Activated naive CD8-positive, alpha-beta T cell treated with anti-CD3 and anti-CD28 coated beads, Interleukin-2, amount 50 U/mL, for 24 hours (primary cell): ENCODE measurements at regions not wholly inside any gene's neighbourhood (a gene's known extent, or its start where the extent isn't known, plus 50 kb on each side); places are given as distances from the start of the nearest gene placed in this dataset.
A peak's percentile ranks its signal among the peaks of the same experiment; 100 is the strongest.

ENCODE experiments used
- ATAC-seq: fragments of 150-1000 bp; cut with Tn5 transposase; one replicate; pipeline ENCODE4 v1.10.0; 2021
- DNase-seq: peaks from one replicate; pipeline ENCODE4 v3.0.0; 2021
- H3K27ac Mint-ChIP-seq: one replicate; pipeline ENCODE4 v1.8.0; 2021; ENCODE audit warnings: mild to moderate bottlenecking, mixed read lengths
- H3K27me3 Mint-ChIP-seq: one replicate; pipeline ENCODE4 v1.8.0; 2021; ENCODE audit warnings: mixed read lengths
- H3K36me3 Mint-ChIP-seq: one replicate; pipeline ENCODE4 v1.8.0; 2021; ENCODE audit warnings: low read depth, mixed read lengths
- H3K4me1 Mint-ChIP-seq: one replicate; pipeline ENCODE4 v1.8.0; 2021; ENCODE audit warnings: mixed read lengths
- H3K4me3 Mint-ChIP-seq: one replicate; pipeline ENCODE4 v1.8.0; 2021; ENCODE audit warnings: mild to moderate bottlenecking, moderate library complexity, mixed read lengths
- H3K9me3 Mint-ChIP-seq: one replicate; pipeline ENCODE4 v1.8.0; 2021; ENCODE audit warnings: mixed read lengths

- DNase-seq (no peak), ATAC-seq (no peak)
- H3K9me3 Mint-ChIP-seq: no peaks in the 10 kb centered on the region
- no peaks in the 10 kb centered on the region for H3K36me3 Mint-ChIP-seq
- H3K27ac Mint-ChIP-seq: no peak overlapping the region
- no peak overlapping the region for H3K4me3 Mint-ChIP-seq
- no peaks in the 10 kb centered on the region for H3K4me1 Mint-ChIP-seq
- no peaks in the 10 kb centered on the region for H3K27me3 Mint-ChIP-seq
Measured at GRCh38 chr14:62056789-62057188, 294.6 kb downstream of the SNAPC1 start.

GRCh38 chr14:62062645-62063044, 300.4 kb downstream of the SNAPC1 start:
- no peak overlapping the region for H3K4me3 Mint-ChIP-seq
- H3K27me3 Mint-ChIP-seq: peaks cover 4% of the 10 kb centered on the region
- DNase-seq (no peak), ATAC-seq (no peak)
- no peak overlapping the region for H3K27ac Mint-ChIP-seq
- no peaks in the 10 kb centered on the region for H3K36me3 Mint-ChIP-seq
- no peaks in the 10 kb centered on the region for H3K9me3 Mint-ChIP-seq
- H3K4me1 Mint-ChIP-seq: no peaks in the 10 kb centered on the region

- no peaks in the 10 kb centered on the region for H3K4me1 Mint-ChIP-seq
- no peak overlapping the region for H3K27ac Mint-ChIP-seq
- H3K36me3 Mint-ChIP-seq: no peaks in the 10 kb centered on the region
- ATAC-seq (no peak), DNase-seq (no peak)
- H3K27me3 Mint-ChIP-seq: peaks cover 5% of the 10 kb centered on the region
- no peak overlapping the region for H3K4me3 Mint-ChIP-seq
- no peaks in the 10 kb centered on the region for H3K9me3 Mint-ChIP-seq
Measured at GRCh38 chr14:62064751-62065323, 302.6 kb downstream of the SNAPC1 start.

- ATAC-seq: no peak
- Mint-ChIP-seq H3K4me3 (no peak overlapping the region), H3K27me3 (peaks cover 5% of the 10 kb centered on the region), H3K36me3 (no peaks in the 10 kb centered on the region), H3K9me3 (no peaks in the 10 kb centered on the region), H3K27ac (no peak overlapping the region), H3K4me1 (no peaks in the 10 kb centered on the region)
- no peak for DNase-seq
Measured at GRCh38 chr14:62066304-62066703, 304.1 kb downstream of the SNAPC1 start.

DNA sequence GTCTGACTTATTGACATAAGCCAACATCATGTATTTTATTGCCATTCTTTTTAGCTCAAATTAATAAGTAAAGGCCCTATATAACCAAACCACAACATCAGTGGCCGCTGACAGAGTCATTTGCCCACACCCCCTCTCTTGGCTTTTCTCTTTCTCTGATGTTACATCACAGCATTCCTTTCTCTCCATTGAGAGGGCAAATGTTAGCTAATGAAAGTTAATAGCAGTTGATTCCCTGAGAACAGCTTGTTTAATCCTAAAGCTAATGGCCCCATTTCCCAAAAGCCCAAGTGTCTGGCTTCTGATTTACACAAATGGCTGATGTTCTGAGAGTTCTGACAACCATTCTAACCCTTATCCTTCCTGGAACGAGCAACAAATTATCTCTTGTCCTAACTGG, 308.8 kb downstream of the SNAPC1 start:
- Mint-ChIP-seq H3K27ac (no peak overlapping the region), H3K4me3 (no peak overlapping the region), H3K4me1 (no peaks in the 10 kb centered on the region), H3K27me3 (peaks cover 2% of the 10 kb centered on the region), H3K9me3 (no peaks in the 10 kb centered on the region), H3K36me3 (no peaks in the 10 kb centered on the region)
- ATAC-seq (no peak), DNase-seq (no peak)

DNA sequence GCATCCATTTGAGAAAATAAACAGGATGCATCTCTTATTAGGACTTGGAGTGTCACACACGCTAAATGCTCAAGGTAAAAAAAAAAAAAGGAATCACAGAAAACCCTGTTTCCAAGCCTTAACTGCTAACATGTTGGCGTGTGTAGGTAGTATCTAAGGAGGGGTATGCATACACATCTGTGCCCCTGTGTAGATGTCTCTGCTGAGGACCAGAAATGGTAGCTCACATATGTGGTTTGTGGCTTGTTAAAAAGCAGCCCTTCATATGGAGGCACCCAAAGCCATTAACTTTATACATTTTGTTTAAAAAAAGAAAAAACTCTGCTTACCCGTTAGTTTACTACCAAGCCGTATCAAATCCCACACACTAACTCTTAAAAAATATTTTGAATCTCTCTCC, 314.1 kb downstream of the SNAPC1 start:
- DNase-seq: no peak
- Mint-ChIP-seq H3K36me3 (no peaks in the 10 kb centered on the region), H3K4me1 (peaks cover 30% of the 10 kb centered on the region), H3K4me3 (no peak overlapping the region), H3K27me3 (no peaks in the 10 kb centered on the region), H3K27ac (no peak overlapping the region), H3K9me3 (no peaks in the 10 kb centered on the region)
- ATAC-seq: no peak

DNA sequence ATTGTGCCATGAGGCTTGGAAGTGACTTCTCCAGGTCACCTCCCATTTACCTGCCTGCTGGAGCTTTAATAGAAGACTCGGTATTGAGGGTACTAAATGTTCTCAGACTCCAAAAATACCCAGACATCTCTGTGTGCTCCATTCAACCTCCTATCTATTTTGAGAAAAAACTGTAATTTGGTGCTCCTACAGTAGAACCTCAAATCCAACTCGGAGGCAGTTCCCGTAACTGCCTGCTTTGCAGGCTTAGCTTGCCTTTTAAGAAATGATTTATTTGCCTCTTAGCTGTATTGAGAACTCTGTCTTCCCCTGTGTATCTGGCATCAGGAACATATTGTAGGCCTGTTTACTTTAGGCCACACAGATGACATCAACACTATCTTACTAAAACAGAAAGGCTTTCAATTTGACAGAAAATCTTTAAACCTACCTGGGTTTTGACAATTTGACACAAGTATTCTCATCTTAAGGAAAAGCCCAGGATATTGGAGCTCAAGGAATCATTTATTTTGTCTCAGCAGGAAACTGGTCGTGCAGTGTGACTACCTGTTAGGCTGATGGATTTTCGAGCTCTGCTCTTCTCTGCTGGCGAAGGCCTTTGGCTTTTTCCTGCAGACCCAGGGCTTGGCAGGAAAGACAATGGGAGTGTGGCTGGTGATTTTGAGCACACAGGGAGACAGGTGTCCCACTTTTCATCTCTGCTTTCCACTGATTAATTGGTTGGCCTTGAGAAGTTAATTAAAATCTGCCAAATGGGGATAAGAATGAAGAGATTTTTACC, 314.8 kb downstream of the SNAPC1 start:
- H3K4me1 Mint-ChIP-seq: peaks cover 36% of the 10 kb centered on the region
- no peaks in the 10 kb centered on the region for H3K27me3 Mint-ChIP-seq
- H3K36me3 Mint-ChIP-seq: no peaks in the 10 kb centered on the region
- no peak overlapping the region for H3K4me3 Mint-ChIP-seq
- DNase-seq: no peak
- no peaks in the 10 kb centered on the region for H3K9me3 Mint-ChIP-seq
- H3K27ac Mint-ChIP-seq: no peak overlapping the region
- no peak for ATAC-seq

- no peak overlapping the region for H3K27ac Mint-ChIP-seq
- H3K4me3 Mint-ChIP-seq: no peak overlapping the region
- peaks cover 42% of the 10 kb centered on the region for H3K4me1 Mint-ChIP-seq
- H3K27me3 Mint-ChIP-seq: no peaks in the 10 kb centered on the region
- no peaks in the 10 kb centered on the region for H3K36me3 Mint-ChIP-seq
- DNase-seq (no peak), ATAC-seq (peak; percentile 52)
- H3K9me3 Mint-ChIP-seq: no peaks in the 10 kb centered on the region
Measured at GRCh38 chr14:62077676-62078261, 315.5 kb downstream of the SNAPC1 start.

GRCh38 chr14:62079038-62079437, 316.8 kb downstream of the SNAPC1 start:
- H3K9me3 Mint-ChIP-seq: no peaks in the 10 kb centered on the region
- no peak overlapping the region for H3K27ac Mint-ChIP-seq
- ATAC-seq: no peak

GRCh38 chr14:62081012-62081612, 318.9 kb downstream of the SNAPC1 start:
- no peak for ATAC-seq
- Mint-ChIP-seq H3K4me3 (no peak overlapping the region), H3K27ac (no peak overlapping the region), H3K36me3 (no peaks in the 10 kb centered on the region), H3K4me1 (peaks cover 43% of the 10 kb centered on the region), H3K27me3 (no peaks in the 10 kb centered on the region), H3K9me3 (peaks cover 4% of the 10 kb centered on the region)
- DNase-seq: no peak

More at GRCh38 chr14:62079038-62079437, 316.8 kb downstream of the SNAPC1 start:
- DNase-seq: no peak
- Mint-ChIP-seq H3K36me3 (no peaks in the 10 kb centered on the region), H3K27me3 (no peaks in the 10 kb centered on the region), H3K4me3 (no peak overlapping the region), H3K4me1 (peaks cover 43% of the 10 kb centered on the region)

GRCh38 chr14:62081951-62082350, 319.7 kb downstream of the SNAPC1 start:
- H3K36me3 Mint-ChIP-seq: no peaks in the 10 kb centered on the region
- H3K4me1 Mint-ChIP-seq: peaks cover 38% of the 10 kb centered on the region

GRCh38 chr14:62082779-62083178, 320.6 kb downstream of the SNAPC1 start:
- no peaks in the 10 kb centered on the region for H3K36me3 Mint-ChIP-seq
- H3K27me3 Mint-ChIP-seq: no peaks in the 10 kb centered on the region
- peaks cover 30% of the 10 kb centered on the region for H3K4me1 Mint-ChIP-seq
- H3K4me3 Mint-ChIP-seq: no peak overlapping the region
- ATAC-seq (no peak), DNase-seq (no peak)
- peaks cover 4% of the 10 kb centered on the region for H3K9me3 Mint-ChIP-seq
- H3K27ac Mint-ChIP-seq: no peak overlapping the region

More at GRCh38 chr14:62081951-62082350, 319.7 kb downstream of the SNAPC1 start:
- Mint-ChIP-seq H3K27me3 (no peaks in the 10 kb centered on the region), H3K4me3 (no peak overlapping the region), H3K27ac (no peak overlapping the region), H3K9me3 (peaks cover 4% of the 10 kb centered on the region)
- DNase-seq (no peak), ATAC-seq (no peak)

DNA sequence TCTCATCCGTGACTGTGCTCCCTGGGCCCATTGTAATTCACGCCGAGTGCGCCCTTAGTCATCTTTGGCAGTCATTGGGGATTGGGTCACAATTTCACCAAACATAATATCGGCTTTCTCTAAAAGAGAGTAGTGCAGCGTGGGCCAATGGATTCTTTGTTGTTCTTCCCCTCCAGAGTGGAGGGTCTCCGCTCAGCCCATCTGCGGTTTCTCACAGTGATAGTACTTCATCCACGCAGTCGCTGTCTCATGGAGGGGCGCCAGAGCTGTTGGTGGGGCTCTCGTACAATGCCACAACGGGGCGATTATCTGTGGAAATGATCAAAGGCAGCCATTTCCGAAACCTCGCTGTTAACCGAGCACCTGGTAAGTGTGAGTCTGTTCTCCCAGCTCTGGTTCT, 321.8 kb downstream of the SNAPC1 start:
- H3K27ac Mint-ChIP-seq: no peak overlapping the region
- no peaks in the 10 kb centered on the region for H3K36me3 Mint-ChIP-seq
- ATAC-seq (no peak), DNase-seq (no peak)
- H3K4me3 Mint-ChIP-seq: no peak overlapping the region
- peaks cover 4% of the 10 kb centered on the region for H3K9me3 Mint-ChIP-seq
- no peaks in the 10 kb centered on the region for H3K27me3 Mint-ChIP-seq
- H3K4me1 Mint-ChIP-seq: peaks cover 19% of the 10 kb centered on the region

DNA sequence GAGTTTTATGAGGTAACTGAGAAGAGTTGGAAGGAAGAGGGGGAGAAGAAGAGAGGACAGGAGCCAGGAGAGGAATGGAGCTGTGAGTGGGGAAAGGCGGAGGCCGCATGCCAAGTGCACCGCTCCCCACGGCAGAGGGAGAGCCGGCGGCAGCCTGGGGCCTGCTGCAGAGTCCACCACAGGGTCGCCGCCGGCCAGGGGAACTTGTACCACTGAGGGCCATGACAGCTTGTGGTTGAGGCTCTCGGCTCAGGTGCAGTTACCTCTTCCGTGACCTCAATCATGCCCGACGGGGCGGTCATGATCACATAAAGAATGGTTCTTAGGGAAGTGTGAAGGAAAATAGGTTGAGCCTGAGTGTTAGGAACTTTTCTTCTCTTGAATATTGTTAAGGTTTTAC, 325.0 kb downstream of the SNAPC1 start:
- Mint-ChIP-seq H3K36me3 (peaks cover 3% of the 10 kb centered on the region), H3K27ac (no peak overlapping the region), H3K9me3 (peaks cover 15% of the 10 kb centered on the region), H3K4me1 (peaks cover 5% of the 10 kb centered on the region), H3K4me3 (no peak overlapping the region), H3K27me3 (peaks cover 4% of the 10 kb centered on the region)
- ATAC-seq (no peak), DNase-seq (no peak)

DNA sequence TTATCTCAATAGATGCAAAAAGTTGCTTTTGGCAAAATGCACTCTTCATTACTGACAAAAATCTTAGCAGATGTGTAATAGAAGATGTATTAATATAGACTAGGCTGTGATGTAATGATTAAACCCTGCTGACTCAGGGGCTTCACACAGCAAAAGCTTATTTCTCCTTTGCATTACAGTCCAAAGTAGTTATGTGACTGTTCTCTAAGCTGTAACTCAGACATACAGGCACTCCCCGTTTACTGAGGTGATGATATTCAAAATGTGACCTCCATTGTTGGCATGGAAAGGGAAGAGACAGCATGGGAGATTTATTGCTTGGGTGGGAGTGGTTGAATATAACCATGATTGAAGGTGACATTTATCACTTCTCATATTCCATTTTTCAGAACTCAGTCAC, 331.5 kb downstream of the SNAPC1 start:
- Mint-ChIP-seq H3K4me1 (peaks cover 2% of the 10 kb centered on the region), H3K27ac (no peak overlapping the region), H3K4me3 (no peak overlapping the region), H3K27me3 (peaks cover 7% of the 10 kb centered on the region), H3K36me3 (peaks cover 3% of the 10 kb centered on the region), H3K9me3 (peaks cover 11% of the 10 kb centered on the region)
- DNase-seq (no peak), ATAC-seq (no peak)
